ENCODE measurements at regions not wholly inside any gene's neighbourhood (a gene's known extent, or its start where the extent isn't known, plus 50 kb on each side); places are given as distances from the start of the nearest gene placed in this dataset.
A peak's percentile ranks its signal among the peaks of the same experiment; 100 is the strongest.

DNA sequence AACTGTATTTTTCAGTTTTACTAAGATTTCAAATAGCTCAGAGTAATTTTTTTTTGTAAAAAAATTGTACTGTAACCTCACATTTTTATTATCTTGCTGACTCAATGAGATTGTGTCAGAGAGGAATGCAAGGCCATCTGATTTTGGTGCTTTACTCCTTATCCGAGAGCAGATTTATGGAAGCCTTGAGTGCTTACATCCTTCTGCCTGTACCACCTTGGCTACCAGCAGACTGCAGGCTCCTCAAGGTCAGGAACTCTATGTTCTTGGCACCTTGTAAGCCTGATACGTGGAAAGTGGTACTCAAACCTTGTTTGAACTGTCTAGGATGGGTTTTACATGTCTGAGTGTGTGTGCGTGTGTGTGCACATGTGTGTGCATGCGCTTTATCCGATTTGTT is 80.1 kb upstream of the MLIP start:
- H3K27me3 ChIP-seq (ENCODE audit: insufficient read depth, low read depth), result no peaks in the 10 kb centered on the region
- no TSS peak for BruUV-seq (replicated peaks)
- ChIA-PET POLR2A (ENCODE audit: unreplicated experiment) (no interaction called here), CTCF (no interaction called here)
- no peaks in the 10 kb centered on the region for H3F3A ChIP-seq (ENCODE audit: insufficient read depth, low read depth)
- H4K20me1 ChIP-seq (ENCODE audit: insufficient read depth), result no peaks in the 10 kb centered on the region
- intact Hi-C loops (cut with micrococcal nuclease; ENCODE audit: unreplicated experiment), result no loop called here
- no peak overlapping the region for H3K4me2 ChIP-seq
- H3K36me3 ChIP-seq (ENCODE audit: low read depth), result no peaks in the 10 kb centered on the region
- no peak overlapping the region for H3K4me3 ChIP-seq
- no peaks in the 10 kb centered on the region for H3K9me3 ChIP-seq (ENCODE audit: insufficient read depth, low read depth)
- no peaks in the 10 kb centered on the region for H3K79me2 ChIP-seq (ENCODE audit: low read depth)
- H3K4me1 ChIP-seq (replicated peaks; ENCODE audit: insufficient read depth), result no peaks in the 10 kb centered on the region
- DNase-seq, result no peak
- peaks cover 10% of the 10 kb centered on the region; the same call in 1 of the 2 replicates for H3K9me2 ChIP-seq (ENCODE audit: insufficient read depth)
- 0 out of 2 replicates have a peak overlapping the region, but pooled peaks have one; percentile 43 for H2AFZ ChIP-seq
- H3K27ac ChIP-seq, result no peak overlapping the region
- TF ChIP-seq, protein P1, sequence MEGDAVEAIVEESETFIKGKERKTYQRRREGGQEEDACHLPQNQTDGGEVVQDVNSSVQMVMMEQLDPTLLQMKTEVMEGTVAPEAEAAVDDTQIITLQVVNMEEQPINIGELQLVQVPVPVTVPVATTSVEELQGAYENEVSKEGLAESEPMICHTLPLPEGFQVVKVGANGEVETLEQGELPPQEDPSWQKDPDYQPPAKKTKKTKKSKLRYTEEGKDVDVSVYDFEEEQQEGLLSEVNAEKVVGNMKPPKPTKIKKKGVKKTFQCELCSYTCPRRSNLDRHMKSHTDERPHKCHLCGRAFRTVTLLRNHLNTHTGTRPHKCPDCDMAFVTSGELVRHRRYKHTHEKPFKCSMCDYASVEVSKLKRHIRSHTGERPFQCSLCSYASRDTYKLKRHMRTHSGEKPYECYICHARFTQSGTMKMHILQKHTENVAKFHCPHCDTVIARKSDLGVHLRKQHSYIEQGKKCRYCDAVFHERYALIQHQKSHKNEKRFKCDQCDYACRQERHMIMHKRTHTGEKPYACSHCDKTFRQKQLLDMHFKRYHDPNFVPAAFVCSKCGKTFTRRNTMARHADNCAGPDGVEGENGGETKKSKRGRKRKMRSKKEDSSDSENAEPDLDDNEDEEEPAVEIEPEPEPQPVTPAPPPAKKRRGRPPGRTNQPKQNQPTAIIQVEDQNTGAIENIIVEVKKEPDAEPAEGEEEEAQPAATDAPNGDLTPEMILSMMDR (conservative IDR thresholded peaks at IDR 0.05), result no peak
- no peak for TF ChIP-seq EZH2 (IDR thresholded peaks at IDR 0.05; ENCODE audit: low read depth)

DNA sequence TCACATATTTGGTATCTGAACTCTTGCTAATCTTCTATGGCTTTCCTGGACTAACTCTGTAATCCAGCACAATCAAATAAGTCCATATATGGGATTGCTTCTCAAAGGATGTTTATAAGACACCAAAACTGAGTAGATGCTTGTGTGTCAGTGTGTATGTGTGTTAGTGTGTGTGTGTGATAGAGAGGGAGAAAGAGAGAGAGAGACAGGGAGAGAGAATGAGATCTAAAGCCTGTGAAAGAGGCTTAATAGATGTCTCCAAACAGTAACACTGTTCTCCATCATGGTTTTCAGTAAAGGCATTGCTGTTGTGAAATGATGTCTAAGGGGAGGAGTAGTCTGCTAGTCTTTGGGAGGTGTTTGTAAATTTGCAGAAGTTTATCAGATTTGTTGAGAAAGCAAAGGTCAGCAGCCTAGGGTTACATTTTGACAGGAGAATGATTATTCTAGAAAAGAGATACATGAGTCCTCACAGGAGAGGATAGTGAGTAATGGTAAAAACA is 73.9 kb upstream of the MLIP start:
- Histone ChIP-seq H4K20me1 (ENCODE audit: insufficient read depth) (no peaks in the 10 kb centered on the region), H3K36me3 (ENCODE audit: low read depth) (no peaks in the 10 kb centered on the region), H3K4me2 (no peak overlapping the region), H3K79me2 (ENCODE audit: low read depth) (no peaks in the 10 kb centered on the region), H3K4me1 (replicated peaks; ENCODE audit: insufficient read depth) (no peaks in the 10 kb centered on the region), H2AFZ (no peak overlapping the region), H3K4me3 (no peak overlapping the region), H3K9me3 (ENCODE audit: insufficient read depth, low read depth) (no peaks in the 10 kb centered on the region), H3K27ac (no peak overlapping the region), H3F3A (ENCODE audit: insufficient read depth, low read depth) (no peaks in the 10 kb centered on the region), H3K27me3 (ENCODE audit: insufficient read depth, low read depth) (no peaks in the 10 kb centered on the region), H3K9me2 (ENCODE audit: insufficient read depth) (peaks cover 10% of the 10 kb centered on the region; the same call in 1 of the 2 replicates)
- TF ChIP-seq EZH2 (IDR thresholded peaks at IDR 0.05; ENCODE audit: low read depth), result no peak
- TF ChIP-seq, protein P1 (conservative IDR thresholded peaks at IDR 0.05), result no peak
- POLR2A ChIA-PET (ENCODE audit: unreplicated experiment), result no interaction called here
- BruUV-seq (replicated peaks), result no TSS peak
- CTCF ChIA-PET, result no interaction called here
- intact Hi-C loops (cut with micrococcal nuclease; ENCODE audit: unreplicated experiment), result no loop called here
- no peak for DNase-seq

DNA sequence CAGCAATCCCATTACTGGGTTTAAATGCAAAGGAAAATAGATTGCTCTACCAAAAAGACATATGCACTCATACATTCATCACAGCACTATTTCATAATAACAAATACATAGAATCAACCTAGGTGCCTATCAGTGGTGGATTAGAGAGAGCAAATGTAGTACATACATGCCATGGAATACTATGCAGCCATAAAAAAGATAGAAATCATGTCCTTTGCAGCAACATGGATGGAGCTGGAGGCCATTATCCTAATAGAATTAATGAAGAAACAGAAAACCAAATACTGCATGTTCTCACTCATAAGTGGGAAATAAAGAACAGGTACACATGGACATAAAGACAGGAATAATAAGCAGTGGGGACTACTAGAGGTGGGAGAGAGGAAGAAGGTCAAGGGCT is 70.7 kb upstream of the MLIP start:
- DNase-seq, result no peak
- Histone ChIP-seq H3K4me3 (no peak overlapping the region), H3K27me3 (ENCODE audit: insufficient read depth, low read depth) (no peaks in the 10 kb centered on the region), H3K9me2 (ENCODE audit: insufficient read depth) (peaks cover 4% of the 10 kb centered on the region; the same call in 1 of the 2 replicates), H3K27ac (no peak overlapping the region), H3K36me3 (ENCODE audit: low read depth) (no peaks in the 10 kb centered on the region), H3K4me2 (no peak overlapping the region), H3K79me2 (ENCODE audit: low read depth) (no peaks in the 10 kb centered on the region), H3K4me1 (replicated peaks; ENCODE audit: insufficient read depth) (no peaks in the 10 kb centered on the region), H4K20me1 (ENCODE audit: insufficient read depth) (no peaks in the 10 kb centered on the region), H3K9me3 (ENCODE audit: insufficient read depth, low read depth) (no peaks in the 10 kb centered on the region), H2AFZ (no peak overlapping the region), H3F3A (ENCODE audit: insufficient read depth, low read depth) (no peaks in the 10 kb centered on the region)
- POLR2A ChIA-PET (ENCODE audit: unreplicated experiment), result no interaction called here
- intact Hi-C loops (cut with micrococcal nuclease; ENCODE audit: unreplicated experiment), result no loop called here
- CTCF ChIA-PET, result no interaction called here
- TF ChIP-seq EZH2 (IDR thresholded peaks at IDR 0.05; ENCODE audit: low read depth), result no peak
- TF ChIP-seq, protein P1 (conservative IDR thresholded peaks at IDR 0.05), result no peak
- BruUV-seq (replicated peaks), result no TSS peak
